Fibroblast of lung (primary cell): ENCODE measurements at regions not wholly inside any gene's neighbourhood (a gene's known extent, or its start where the extent isn't known, plus 50 kb on each side); places are given as distances from the start of the nearest gene placed in this dataset.

ENCODE experiments used
- DNase-seq, 2 donors: peaks; one replicate each; pipeline versions ENCODE4 v3.0.0 to v3.0.0-alpha.2; 2010; ENCODE audit warnings: low read depth in 2 of 2
- H2AFZ ChIP-seq: 2 replicates; pipeline ENCODE4 v1.5.1; 2012; ENCODE audit warnings: low read length, control low read depth, inconsistent platforms
- H3K27ac ChIP-seq: 2 replicates; pipeline ENCODE4 v1.5.1; 2011; ENCODE audit warnings: low read length, control low read depth; ENCODE audit not compliant: insufficient read depth
- H3K27me3 ChIP-seq: 2 replicates; pipeline ENCODE4 v1.5.1; 2011; ENCODE audit warnings: mild to moderate bottlenecking, low read length; ENCODE audit not compliant: control insufficient read depth, insufficient read depth
- H3K36me3 ChIP-seq: 2 replicates; pipeline ENCODE4 v1.5.1; 2011; ENCODE audit warnings: low read length; ENCODE audit not compliant: control insufficient read depth, insufficient read depth
- H3K4me1 ChIP-seq: 2 replicates; pipeline ENCODE4 v1.5.1; 2011; ENCODE audit warnings: low read length; ENCODE audit not compliant: control insufficient read depth, insufficient read depth; ENCODE audit errors: extremely low read depth
- H3K4me2 ChIP-seq: 2 replicates; pipeline ENCODE4 v1.5.1; 2011; ENCODE audit warnings: low read length, control low read depth; ENCODE audit not compliant: insufficient read depth; ENCODE audit errors: extremely low read depth
- H3K4me3 ChIP-seq, 4 experiments: fragments of 200-600 bp in 1 of 4; sonication (generic) in 1 of 4; replicated peaks in 1 of 4; 2 replicates each; pipeline ENCODE4 v1.5.1; 2011 to 2016; ENCODE audit warnings: low read length in 4 of 4, low read depth in 3 of 4, mild to moderate bottlenecking in 3 of 4, control low read depth in 2 of 4, inconsistent platforms in 1 of 4, mixed read lengths in 1 of 4; ENCODE audit not compliant: insufficient read depth in 1 of 4; ENCODE audit errors: control extremely low read depth in 1 of 4
- H3K79me2 ChIP-seq: 2 replicates; pipeline ENCODE4 v1.5.1; 2012; ENCODE audit warnings: mild to moderate bottlenecking, low read length, inconsistent platforms; ENCODE audit not compliant: control insufficient read depth, insufficient read depth
- H3K9ac ChIP-seq: 2 replicates; pipeline ENCODE4 v1.5.1; 2011; ENCODE audit warnings: mild to moderate bottlenecking, low read length, control low read depth; ENCODE audit not compliant: insufficient read depth
- H3K9me3 ChIP-seq: 2 replicates; pipeline ENCODE4 v1.5.1; 2012; ENCODE audit warnings: low read depth, low read length; ENCODE audit not compliant: control insufficient read depth, insufficient read depth
- H4K20me1 ChIP-seq: 2 replicates; pipeline ENCODE4 v1.5.1; 2011; ENCODE audit warnings: low read length; ENCODE audit not compliant: control insufficient read depth, insufficient read depth; ENCODE audit errors: extremely low read depth
- CTCF ChIP-seq, 2 donors: IDR thresholded peaks in 1 of 2; conservative IDR thresholded peaks in 1 of 2; 1 replicate in 1 of 2; 2 replicates in 1 of 2; pipeline ENCODE4 v1.5.1; 2011 to 2012; ENCODE audit warnings: low read length in 2 of 2, control low read depth in 1 of 2, inconsistent platforms in 1 of 2, low read depth in 1 of 2, mild to moderate bottlenecking in 1 of 2
- EZH2 ChIP-seq: IDR thresholded peaks from 2 replicates; pipeline ENCODE4 v1.5.1; 2012; ENCODE audit warnings: low read length, control low read depth, mild to moderate bottlenecking; ENCODE audit errors: missing control alignments

GRCh38 chr12:3931206-3931605 is 58.0 kb upstream of the PARP11 start:
- no peak overlapping the region for H3K4me2 ChIP-seq
- H3K27ac ChIP-seq = no peak overlapping the region
- no peaks in the 10 kb centered on the region for H4K20me1 ChIP-seq
- TF ChIP-seq CTCF (conservative IDR thresholded peaks at IDR 0.05 in 1 of 2, IDR thresholded peaks at IDR 0.05 in 1 of 2; ENCODE audit: low read depth in 1 of 2, low read length in 2 of 2) = no peak
- TF ChIP-seq EZH2 = no peak
- H3K4me1 ChIP-seq = no peaks in the 10 kb centered on the region
- H3K79me2 ChIP-seq = no peaks in the 10 kb centered on the region
- H3K4me3 ChIP-seq = no peak overlapping the region
- H3K9ac ChIP-seq = no peak overlapping the region
- no peaks in the 10 kb centered on the region for H3K9me3 ChIP-seq
- no peak overlapping the region for H2AFZ ChIP-seq
- no peaks in the 10 kb centered on the region for H3K27me3 ChIP-seq
- DNase-seq = no peak
- H3K36me3 ChIP-seq = no peaks in the 10 kb centered on the region

GRCh38 chr12:3929875-3930615 is 56.8 kb upstream of the PARP11 start:
- H2AFZ ChIP-seq = no peak overlapping the region
- no peak overlapping the region for H3K4me2 ChIP-seq
- TF ChIP-seq EZH2 (no peak), CTCF (conservative IDR thresholded peaks at IDR 0.05 in 1 of 2, IDR thresholded peaks at IDR 0.05 in 1 of 2; ENCODE audit: low read depth in 1 of 2, low read length in 2 of 2) (no peak)

GRCh38 chr12:3928538-3929184 is 55.5 kb upstream of the PARP11 start:
- no peak for DNase-seq
- Histone ChIP-seq H3K27ac (no peak overlapping the region), H3K4me1 (no peaks in the 10 kb centered on the region), H3K36me3 (no peaks in the 10 kb centered on the region), H2AFZ (no peak overlapping the region), H3K4me2 (no peak overlapping the region), H3K9me3 (no peaks in the 10 kb centered on the region), H4K20me1 (no peaks in the 10 kb centered on the region), H3K27me3 (peaks cover 3% of the 10 kb centered on the region), H3K4me3 (no peak overlapping the region), H3K79me2 (no peaks in the 10 kb centered on the region), H3K9ac (no peak overlapping the region)
- TF ChIP-seq CTCF (conservative IDR thresholded peaks at IDR 0.05 in 1 of 2, IDR thresholded peaks at IDR 0.05 in 1 of 2; ENCODE audit: low read depth in 1 of 2, low read length in 2 of 2) (no peak), EZH2 (no peak)

More at GRCh38 chr12:3929875-3930615, 56.8 kb upstream of the PARP11 start:
- no peaks in the 10 kb centered on the region for H3K36me3 ChIP-seq
- no peaks in the 10 kb centered on the region for H3K9me3 ChIP-seq
- DNase-seq = no peak
- peaks cover 3% of the 10 kb centered on the region for H3K27me3 ChIP-seq
- no peaks in the 10 kb centered on the region for H4K20me1 ChIP-seq
- H3K27ac ChIP-seq = no peak overlapping the region
- no peak overlapping the region for H3K9ac ChIP-seq
- H3K4me1 ChIP-seq = no peaks in the 10 kb centered on the region
- no peaks in the 10 kb centered on the region for H3K79me2 ChIP-seq
- no peak overlapping the region for H3K4me3 ChIP-seq
